HEK293 (cell line): ENCODE measurements at regions not wholly inside any gene's neighbourhood (a gene's known extent, or its start where the extent isn't known, plus 50 kb on each side); places are given as distances from the start of the nearest gene placed in this dataset.

ENCODE experiments used
- GLIS2 ChIP-seq: fragments of 450-650 bp; formaldehyde crosslinking; IDR thresholded peaks from 2 replicates; pipeline ENCODE4 v1.5.1; 2016; ENCODE audit warnings: missing biosample characterization, missing genetic modification characterization
- KLF16 ChIP-seq: fragments of 450-650 bp; formaldehyde crosslinking; IDR thresholded peaks from 2 replicates; pipeline ENCODE4 v1.5.1; 2017; ENCODE audit warnings: missing biosample characterization, missing genetic modification characterization
- MEIS1 ChIP-seq: sonication (generic); formaldehyde crosslinking; IDR thresholded peaks from 2 replicates; pipeline ENCODE4 v1.8.1; 2022; ENCODE audit warnings: missing genetic modification reagents, mild to moderate bottlenecking, borderline replicate concordance
- ZBTB7A ChIP-seq: fragments of 450-650 bp; formaldehyde crosslinking; IDR thresholded peaks from 2 replicates; pipeline ENCODE4 v1.5.1; 2016; ENCODE audit warnings: low read depth, missing biosample characterization, missing genetic modification characterization
- ZNF114 ChIP-seq: fragments of 450-650 bp; formaldehyde crosslinking; IDR thresholded peaks from 2 replicates; pipeline ENCODE4 v1.5.0; 2017; ENCODE audit warnings: missing biosample characterization, missing genetic modification characterization
- TF ChIP-seq, protein P1 (sequence below): fragments of 450-650 bp; formaldehyde crosslinking; IDR thresholded peaks from 2 replicates; pipeline ENCODE4 v1.5.1; 2016; ENCODE audit warnings: missing biosample characterization, missing genetic modification characterization
- TF ChIP-seq, protein P2 (sequence below): fragments of 450-650 bp; formaldehyde crosslinking; IDR thresholded peaks from 2 replicates; pipeline ENCODE4 v1.5.1; 2016; ENCODE audit warnings: missing biosample characterization, missing genetic modification characterization

DNA sequence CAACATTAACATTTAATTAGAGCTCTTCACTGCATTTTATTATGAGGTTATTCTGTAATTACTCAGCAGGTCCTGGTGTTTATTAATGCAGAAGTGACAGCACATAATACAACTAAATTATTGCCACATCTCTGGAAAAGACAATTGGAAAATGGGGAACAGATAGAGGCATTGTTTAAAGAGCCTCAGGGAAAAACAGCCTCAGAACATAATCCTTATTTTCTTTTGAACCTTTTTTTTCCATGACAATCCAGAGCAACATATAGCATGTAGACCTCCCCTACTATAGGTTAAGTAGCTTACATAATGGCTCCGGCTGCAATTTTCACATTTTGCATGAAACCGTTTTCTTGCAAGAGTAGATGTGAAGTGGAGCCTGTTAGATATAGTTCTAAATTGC, 87.2 kb downstream of the RMI1 start:
- TF ChIP-seq ZBTB7A: no peak
- no peak for TF ChIP-seq MEIS1 (CRISPR knock-in tag)
- TF ChIP-seq, protein P1, sequence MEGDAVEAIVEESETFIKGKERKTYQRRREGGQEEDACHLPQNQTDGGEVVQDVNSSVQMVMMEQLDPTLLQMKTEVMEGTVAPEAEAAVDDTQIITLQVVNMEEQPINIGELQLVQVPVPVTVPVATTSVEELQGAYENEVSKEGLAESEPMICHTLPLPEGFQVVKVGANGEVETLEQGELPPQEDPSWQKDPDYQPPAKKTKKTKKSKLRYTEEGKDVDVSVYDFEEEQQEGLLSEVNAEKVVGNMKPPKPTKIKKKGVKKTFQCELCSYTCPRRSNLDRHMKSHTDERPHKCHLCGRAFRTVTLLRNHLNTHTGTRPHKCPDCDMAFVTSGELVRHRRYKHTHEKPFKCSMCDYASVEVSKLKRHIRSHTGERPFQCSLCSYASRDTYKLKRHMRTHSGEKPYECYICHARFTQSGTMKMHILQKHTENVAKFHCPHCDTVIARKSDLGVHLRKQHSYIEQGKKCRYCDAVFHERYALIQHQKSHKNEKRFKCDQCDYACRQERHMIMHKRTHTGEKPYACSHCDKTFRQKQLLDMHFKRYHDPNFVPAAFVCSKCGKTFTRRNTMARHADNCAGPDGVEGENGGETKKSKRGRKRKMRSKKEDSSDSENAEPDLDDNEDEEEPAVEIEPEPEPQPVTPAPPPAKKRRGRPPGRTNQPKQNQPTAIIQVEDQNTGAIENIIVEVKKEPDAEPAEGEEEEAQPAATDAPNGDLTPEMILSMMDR (tag by site-specific recombination): no peak
- TF ChIP-seq GLIS2 (tag by site-specific recombination): no peak
- TF ChIP-seq ZNF114 (tag by site-specific recombination): no peak
- no peak for TF ChIP-seq KLF16 (tag by site-specific recombination)
- TF ChIP-seq, protein P2, sequence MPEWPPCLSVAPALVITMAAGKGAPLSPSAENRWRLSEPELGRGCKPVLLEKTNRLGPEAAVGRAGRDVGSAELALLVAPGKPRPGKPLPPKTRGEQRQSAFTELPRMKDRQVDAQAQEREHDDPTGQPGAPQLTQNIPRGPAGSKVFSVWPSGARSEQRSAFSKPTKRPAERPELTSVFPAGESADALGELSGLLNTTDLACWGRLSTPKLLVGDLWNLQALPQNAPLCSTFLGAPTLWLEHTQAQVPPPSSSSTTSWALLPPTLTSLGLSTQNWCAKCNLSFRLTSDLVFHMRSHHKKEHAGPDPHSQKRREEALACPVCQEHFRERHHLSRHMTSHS (tag by site-specific recombination): no peak
